ENCODE measurements at regions not wholly inside any gene's neighbourhood (a gene's known extent, or its start where the extent isn't known, plus 50 kb on each side); places are given as distances from the start of the nearest gene placed in this dataset.
"Not testable (repeated sequence)": the region's sequence is repeated elsewhere in the genome, so short reads cannot be mapped to it uniquely, and the experiment has no call there.

DNA sequence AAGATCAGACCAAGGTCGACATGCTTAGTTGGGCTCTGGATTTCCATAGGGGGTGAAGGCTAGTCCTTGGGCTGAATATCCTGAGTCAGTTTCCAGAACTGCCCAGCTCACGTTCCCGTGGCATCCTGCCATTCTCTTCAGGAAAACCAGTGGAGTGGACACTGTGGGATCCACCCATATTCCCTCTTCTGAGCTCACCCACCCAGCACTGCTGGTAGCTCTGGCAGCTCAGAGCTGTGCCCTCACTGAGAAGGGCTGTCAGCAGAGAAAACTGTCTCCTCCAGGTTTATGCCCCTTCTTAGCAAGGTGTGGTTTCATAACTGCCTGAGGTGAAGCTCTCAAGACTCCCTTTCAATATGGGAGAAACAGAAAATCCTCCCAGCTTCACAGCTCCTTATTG lies 111.7 kb downstream of the GGTLC2 start:
- H3K4me1 ChIP-seq (ENCODE audit: control insufficient read depth in 2 of 2, insufficient read depth in 2 of 2, low read length in 2 of 2): peaks cover 14 to 17% of the 10 kb centered on the region in 2 donors
- no peak overlapping the region for H3K27ac ChIP-seq (ENCODE audit: low read length in 2 of 2)
- ATAC-seq (ENCODE audit: low read depth) (no peak), DNase-seq (no peak)
- intact Hi-C loops (cut with micrococcal nuclease): no loop called here
- H3K9ac ChIP-seq (ENCODE audit: low read length): no peak overlapping the region
- peaks cover 0 to 6% (median 0%) of the 10 kb centered on the region in 3 donors for H3K9me3 ChIP-seq (ENCODE audit: control extremely low read depth in 1 of 3, control insufficient read depth in 2 of 3, insufficient read depth in 1 of 3, low read length in 2 of 3)
- no peak for TF ChIP-seq EZH2 (IDR thresholded peaks at IDR 0.05; ENCODE audit: borderline replicate concordance, insufficient read depth, low read depth, low read length, poor library complexity, severe bottlenecking)
- TF ChIP-seq, protein P1, sequence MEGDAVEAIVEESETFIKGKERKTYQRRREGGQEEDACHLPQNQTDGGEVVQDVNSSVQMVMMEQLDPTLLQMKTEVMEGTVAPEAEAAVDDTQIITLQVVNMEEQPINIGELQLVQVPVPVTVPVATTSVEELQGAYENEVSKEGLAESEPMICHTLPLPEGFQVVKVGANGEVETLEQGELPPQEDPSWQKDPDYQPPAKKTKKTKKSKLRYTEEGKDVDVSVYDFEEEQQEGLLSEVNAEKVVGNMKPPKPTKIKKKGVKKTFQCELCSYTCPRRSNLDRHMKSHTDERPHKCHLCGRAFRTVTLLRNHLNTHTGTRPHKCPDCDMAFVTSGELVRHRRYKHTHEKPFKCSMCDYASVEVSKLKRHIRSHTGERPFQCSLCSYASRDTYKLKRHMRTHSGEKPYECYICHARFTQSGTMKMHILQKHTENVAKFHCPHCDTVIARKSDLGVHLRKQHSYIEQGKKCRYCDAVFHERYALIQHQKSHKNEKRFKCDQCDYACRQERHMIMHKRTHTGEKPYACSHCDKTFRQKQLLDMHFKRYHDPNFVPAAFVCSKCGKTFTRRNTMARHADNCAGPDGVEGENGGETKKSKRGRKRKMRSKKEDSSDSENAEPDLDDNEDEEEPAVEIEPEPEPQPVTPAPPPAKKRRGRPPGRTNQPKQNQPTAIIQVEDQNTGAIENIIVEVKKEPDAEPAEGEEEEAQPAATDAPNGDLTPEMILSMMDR (IDR thresholded peaks at IDR 0.05): no peak
- no peaks in the 10 kb centered on the region for H4K20me1 ChIP-seq (ENCODE audit: control insufficient read depth, insufficient read depth, low read length, poor library complexity, severe bottlenecking)
- Mint-ChIP-seq H3K4me3 (no peak overlapping the region), H3K27ac (no peak overlapping the region), H3K9me3 (ENCODE audit: insufficient read depth) (no peaks in the 10 kb centered on the region), H3K27me3 (no peaks in the 10 kb centered on the region), H3K4me1 (peaks cover 25% of the 10 kb centered on the region)
- ChIA-PET POLR2A (no interaction called here), CTCF (interaction anchor here (0.9 to 6.2 kb wide), 6 partner anchors 11 to 200 kb away, joined by 3 to 91 read pairs (median 6); no protein-coding TSS in a partner anchor)
- 100% methylated on average over 1 of the region's 3 CpGs for WGBS (ENCODE audit: insufficient coverage)
- no peaks in the 10 kb centered on the region for H3K36me3 ChIP-seq (replicated peaks in 1 of 2; ENCODE audit: control extremely low read depth in 1 of 2, control insufficient read depth in 1 of 2, extremely low read depth in 1 of 2, insufficient read depth in 2 of 2, low read length in 1 of 2)
- H3K4me2 ChIP-seq (replicated peaks; ENCODE audit: low read depth, low read length, poor library complexity, severe bottlenecking): no peak overlapping the region
- H3K79me2 ChIP-seq (ENCODE audit: control insufficient read depth, insufficient read depth, low read length): no peaks in the 10 kb centered on the region
- no peaks in the 10 kb centered on the region for H3K27me3 ChIP-seq (replicated peaks in 1 of 4; ENCODE audit: control extremely low read depth in 1 of 4, control insufficient read depth in 3 of 4, insufficient read depth in 4 of 4, low read length in 3 of 4)
- H3K4me3 ChIP-seq (ENCODE audit: control extremely low read depth in 1 of 5, extremely low read depth in 1 of 5, insufficient read depth in 1 of 5, low read depth in 2 of 5, low read length in 4 of 5): no peak overlapping the region
- no peak overlapping the region for H2AFZ ChIP-seq (ENCODE audit: insufficient read depth, low read depth, low read length, poor library complexity, severe bottlenecking)

DNA sequence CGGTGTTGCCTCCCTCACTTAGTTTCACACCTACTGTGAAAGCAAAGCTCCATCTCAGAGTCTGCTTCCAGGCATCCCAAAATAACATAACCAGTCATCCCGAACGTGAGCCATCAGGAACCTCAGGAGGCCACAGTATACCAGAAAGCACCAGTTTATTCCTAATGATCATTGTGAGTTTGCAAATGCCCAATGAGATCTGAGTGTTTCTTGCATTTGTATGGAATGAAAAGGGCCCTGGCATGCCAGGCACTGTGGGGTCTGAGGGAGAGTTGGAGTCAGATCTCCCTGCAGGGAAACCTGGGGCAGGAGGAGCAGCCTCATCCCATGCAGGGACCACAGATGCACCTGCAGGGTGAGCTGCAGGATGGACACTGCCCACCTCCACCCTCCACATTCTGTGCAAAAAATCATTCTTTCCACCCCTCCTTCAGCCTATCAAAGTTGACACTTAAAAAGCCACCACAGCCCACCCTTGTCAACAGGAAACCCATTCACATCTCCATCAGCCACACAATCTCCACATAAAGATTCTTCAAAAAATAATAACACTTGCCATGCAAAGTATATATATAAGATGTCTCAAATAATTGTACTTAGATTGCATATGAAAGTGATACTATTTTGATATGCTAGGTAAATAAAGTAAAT lies 112.3 kb downstream of the GGTLC2 start:
- H3K27ac Mint-ChIP-seq; H3K4me2 ChIP-seq (replicated peaks; ENCODE audit: low read depth, low read length, poor library complexity, severe bottlenecking); H2AFZ ChIP-seq (ENCODE audit: insufficient read depth, low read depth, low read length, poor library complexity, severe bottlenecking); POLR2A ChIA-PET; H3K27me3 ChIP-seq (replicated peaks in 1 of 4; ENCODE audit: control extremely low read depth in 1 of 4, control insufficient read depth in 3 of 4, insufficient read depth in 4 of 4, low read length in 3 of 4); H3K4me3 ChIP-seq (ENCODE audit: control extremely low read depth in 1 of 5, extremely low read depth in 1 of 5, insufficient read depth in 1 of 5, low read depth in 2 of 5, low read length in 4 of 5); H3K9me3 Mint-ChIP-seq (ENCODE audit: insufficient read depth); DNase-seq; H3K4me3 Mint-ChIP-seq; H3K9me3 ChIP-seq (ENCODE audit: control extremely low read depth in 1 of 3, control insufficient read depth in 2 of 3, insufficient read depth in 1 of 3, low read length in 2 of 3); intact Hi-C loops (cut with micrococcal nuclease); H3K9ac ChIP-seq (ENCODE audit: low read length); H3K27me3 Mint-ChIP-seq; H3K27ac ChIP-seq (ENCODE audit: low read length in 2 of 2); H4K20me1 ChIP-seq (ENCODE audit: control insufficient read depth, insufficient read depth, low read length, poor library complexity, severe bottlenecking); H3K79me2 ChIP-seq (ENCODE audit: control insufficient read depth, insufficient read depth, low read length); H3K36me3 ChIP-seq (replicated peaks in 1 of 2; ENCODE audit: control extremely low read depth in 1 of 2, control insufficient read depth in 1 of 2, extremely low read depth in 1 of 2, insufficient read depth in 2 of 2, low read length in 1 of 2); ATAC-seq (ENCODE audit: low read depth): not testable (repeated sequence)
- peaks cover 14 to 17% of the 10 kb centered on the region in 2 donors for H3K4me1 ChIP-seq (ENCODE audit: control insufficient read depth in 2 of 2, insufficient read depth in 2 of 2, low read length in 2 of 2)
- peaks cover 25% of the 10 kb centered on the region for H3K4me1 Mint-ChIP-seq
- WGBS (ENCODE audit: insufficient coverage): no CpG with 5 or more reads among the region's 3 CpGs
- CTCF ChIA-PET: interaction anchor here (0.9 to 6.2 kb wide), 7 partner anchors 11 to 199 kb away, joined by 3 to 91 read pairs (median 5); no protein-coding TSS in a partner anchor

DNA sequence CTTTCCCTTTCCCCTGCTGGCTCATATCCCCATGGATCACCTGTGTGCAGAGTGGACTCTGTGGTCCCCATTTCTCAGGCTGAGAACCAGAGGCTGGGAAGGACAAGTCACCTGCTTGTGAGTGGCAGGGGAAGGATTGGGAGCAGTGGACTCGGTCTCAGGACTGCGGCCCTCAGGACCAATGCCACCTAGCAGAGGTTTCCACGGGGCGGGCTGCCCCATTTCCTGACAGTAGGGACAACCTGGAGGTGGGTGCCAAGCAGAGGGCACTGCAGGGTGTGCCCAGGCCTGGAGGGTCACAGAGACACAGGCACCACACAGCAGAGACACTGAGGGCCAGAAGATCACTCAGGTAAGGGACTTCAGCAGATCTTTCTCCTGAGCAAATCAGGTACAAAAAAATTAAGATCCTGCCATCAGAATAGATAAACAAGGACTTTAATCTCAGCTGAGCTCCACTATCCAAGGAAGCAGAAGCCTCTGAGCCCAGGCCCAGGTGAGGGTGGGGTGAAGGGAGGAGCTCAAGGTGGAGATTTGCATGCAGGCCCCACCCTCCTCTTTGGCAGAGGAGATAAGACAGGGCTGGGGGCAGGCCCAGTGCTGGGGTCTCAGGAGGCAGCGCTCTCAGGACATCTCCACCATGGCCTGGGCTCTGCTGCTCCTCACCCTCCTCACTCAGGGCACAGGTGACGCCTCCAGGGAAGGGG lies 113.8 kb downstream of the GGTLC2 start:
- intact Hi-C loops (cut with micrococcal nuclease); H3K4me3 ChIP-seq (ENCODE audit: control extremely low read depth in 1 of 5, extremely low read depth in 1 of 5, insufficient read depth in 1 of 5, low read depth in 2 of 5, low read length in 4 of 5); H3K4me2 ChIP-seq (replicated peaks; ENCODE audit: low read depth, low read length, poor library complexity, severe bottlenecking); H3K27ac ChIP-seq (ENCODE audit: low read length in 2 of 2); H3K9me3 Mint-ChIP-seq (ENCODE audit: insufficient read depth); DNase-seq; CTCF ChIA-PET; H4K20me1 ChIP-seq (ENCODE audit: control insufficient read depth, insufficient read depth, low read length, poor library complexity, severe bottlenecking); H3K27me3 ChIP-seq (replicated peaks in 1 of 4; ENCODE audit: control extremely low read depth in 1 of 4, control insufficient read depth in 3 of 4, insufficient read depth in 4 of 4, low read length in 3 of 4); H3K27me3 Mint-ChIP-seq; H3K4me3 Mint-ChIP-seq; H3K79me2 ChIP-seq (ENCODE audit: control insufficient read depth, insufficient read depth, low read length); H3K27ac Mint-ChIP-seq; H3K9me3 ChIP-seq (ENCODE audit: control extremely low read depth in 1 of 3, control insufficient read depth in 2 of 3, insufficient read depth in 1 of 3, low read length in 2 of 3); H3K4me1 ChIP-seq (ENCODE audit: control insufficient read depth in 2 of 2, insufficient read depth in 2 of 2, low read length in 2 of 2); POLR2A ChIA-PET; H3K36me3 ChIP-seq (replicated peaks in 1 of 2; ENCODE audit: control extremely low read depth in 1 of 2, control insufficient read depth in 1 of 2, extremely low read depth in 1 of 2, insufficient read depth in 2 of 2, low read length in 1 of 2); H3K9ac ChIP-seq (ENCODE audit: low read length); H2AFZ ChIP-seq (ENCODE audit: insufficient read depth, low read depth, low read length, poor library complexity, severe bottlenecking): not testable (repeated sequence)
- ATAC-seq (ENCODE audit: low read depth): peak; percentile 38
- peaks cover 11% of the 10 kb centered on the region for H3K4me1 Mint-ChIP-seq
- 73% methylated on average over 6 of the region's 6 CpGs for WGBS (ENCODE audit: insufficient coverage)
